ENCODE measurements at regions not wholly inside any gene's neighbourhood (a gene's known extent, or its start where the extent isn't known, plus 50 kb on each side); places are given as distances from the start of the nearest gene placed in this dataset.

DNA sequence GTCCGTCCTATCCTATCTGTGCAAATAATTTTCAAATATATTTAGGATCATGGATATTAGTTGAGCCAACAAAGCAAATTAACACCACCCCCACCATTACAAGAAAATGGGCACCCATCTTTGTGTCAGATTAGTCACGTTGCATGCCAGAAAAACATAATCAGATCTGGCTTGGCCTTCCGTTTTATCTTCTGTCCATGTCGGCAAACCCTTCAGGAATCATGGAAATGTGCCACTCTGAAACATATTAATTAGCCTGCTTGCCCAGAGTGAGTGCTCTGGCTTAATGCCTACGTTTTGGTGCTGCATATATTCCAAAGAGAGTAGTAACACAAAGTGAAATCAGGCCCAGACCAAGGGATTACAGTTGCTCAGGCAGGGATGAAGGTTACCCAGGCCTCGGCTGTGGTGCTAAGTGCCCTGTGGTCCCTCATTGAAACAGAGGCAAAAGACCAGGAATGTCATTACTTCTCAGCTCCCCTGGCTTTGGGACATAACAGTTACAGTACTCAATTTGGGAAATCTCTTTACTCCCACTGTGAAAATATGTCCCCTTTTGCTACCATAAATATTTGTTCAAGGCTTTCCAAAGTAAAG lies 154.0 kb upstream of the LSM8 start:
- no peak for ATAC-seq
- intact Hi-C loops (cut with DNase I): no loop called here

DNA sequence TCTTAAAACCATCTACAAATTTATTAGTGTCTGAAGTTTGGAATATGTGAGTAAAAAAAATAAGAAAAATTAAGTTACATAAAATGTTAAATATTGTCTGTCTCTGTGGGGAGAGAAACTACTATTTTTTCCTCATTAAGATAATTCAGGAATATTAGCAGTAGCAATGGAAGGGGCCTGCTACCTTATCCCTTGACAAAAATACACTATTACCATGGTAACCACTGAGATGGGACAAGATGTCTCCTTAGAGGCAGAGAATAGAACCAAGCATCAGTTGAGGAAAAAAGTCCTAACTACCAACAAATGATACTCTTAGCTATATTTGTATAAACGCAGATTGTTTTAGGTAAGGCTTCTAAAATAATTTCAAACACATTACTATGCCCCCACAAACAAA lies 150.7 kb upstream of the LSM8 start:
- Histone ChIP-seq H3K27ac (no peak overlapping the region), H3K9me3 (no peaks in the 10 kb centered on the region), H3K27me3 (no peaks in the 10 kb centered on the region), H3K4me1 (no peaks in the 10 kb centered on the region), H3K4me3 (no peak overlapping the region), H3K36me3 (no peaks in the 10 kb centered on the region)
- ATAC-seq (no peak), DNase-seq (no peak)
- intact Hi-C loops (cut with DNase I): no loop called here
- TF ChIP-seq CTCF (IDR thresholded peaks at IDR 0.05): no peak

More for the DNA sequence above, 154.0 kb upstream of the LSM8 start:
- no peak for DNase-seq
- no peaks in the 10 kb centered on the region for H3K9me3 ChIP-seq
- H3K36me3 ChIP-seq: no peaks in the 10 kb centered on the region
- H3K27ac ChIP-seq: no peak overlapping the region
- no peaks in the 10 kb centered on the region for H3K4me1 ChIP-seq
- no peak for TF ChIP-seq CTCF (IDR thresholded peaks at IDR 0.05)
- no peak overlapping the region for H3K4me3 ChIP-seq
- H3K27me3 ChIP-seq: no peaks in the 10 kb centered on the region

DNA sequence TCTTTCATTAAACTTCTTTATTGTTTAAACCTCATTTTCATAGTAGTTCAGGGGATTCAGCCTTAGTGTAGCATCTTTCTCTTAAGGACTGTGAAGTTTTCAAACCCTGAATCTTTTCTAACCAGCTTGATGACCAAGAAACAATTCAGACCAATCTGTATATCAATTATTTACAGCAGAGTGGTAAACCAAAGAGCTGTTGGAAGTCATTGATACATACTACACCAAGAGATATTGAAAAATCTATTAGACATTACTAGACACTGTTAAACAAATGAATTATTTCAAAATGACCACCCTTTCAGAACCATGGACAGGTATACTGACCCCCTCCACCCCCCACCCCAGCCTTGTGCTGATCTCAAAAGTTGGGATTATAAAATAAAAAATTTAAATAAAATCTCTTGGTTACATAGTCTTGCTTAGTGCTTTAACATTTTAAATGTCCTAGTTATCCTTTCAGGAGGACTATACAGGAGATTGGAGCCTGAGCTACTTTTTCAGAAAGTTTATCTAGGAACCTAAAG lies 143.9 kb upstream of the LSM8 start:
- ATAC-seq (no peak), DNase-seq (no peak)
- no peaks in the 10 kb centered on the region for H3K9me3 ChIP-seq
- TF ChIP-seq CTCF (IDR thresholded peaks at IDR 0.05): no peak
- intact Hi-C loops (cut with DNase I): no loop called here
- H3K27me3 ChIP-seq: no peaks in the 10 kb centered on the region
- no peak overlapping the region for H3K4me3 ChIP-seq
- H3K27ac ChIP-seq: no peak overlapping the region
- H3K4me1 ChIP-seq: no peaks in the 10 kb centered on the region
- H3K36me3 ChIP-seq: no peaks in the 10 kb centered on the region

GRCh38 chr7:118040562-118040961 lies 143.4 kb upstream of the LSM8 start:
- no peak for DNase-seq
- Histone ChIP-seq H3K9me3 (no peaks in the 10 kb centered on the region), H3K27me3 (no peaks in the 10 kb centered on the region), H3K4me3 (no peak overlapping the region), H3K4me1 (no peaks in the 10 kb centered on the region), H3K27ac (no peak overlapping the region), H3K36me3 (no peaks in the 10 kb centered on the region)
- ATAC-seq: no peak
- intact Hi-C loops (cut with DNase I): no loop called here
- no peak for TF ChIP-seq CTCF (IDR thresholded peaks at IDR 0.05)

DNA sequence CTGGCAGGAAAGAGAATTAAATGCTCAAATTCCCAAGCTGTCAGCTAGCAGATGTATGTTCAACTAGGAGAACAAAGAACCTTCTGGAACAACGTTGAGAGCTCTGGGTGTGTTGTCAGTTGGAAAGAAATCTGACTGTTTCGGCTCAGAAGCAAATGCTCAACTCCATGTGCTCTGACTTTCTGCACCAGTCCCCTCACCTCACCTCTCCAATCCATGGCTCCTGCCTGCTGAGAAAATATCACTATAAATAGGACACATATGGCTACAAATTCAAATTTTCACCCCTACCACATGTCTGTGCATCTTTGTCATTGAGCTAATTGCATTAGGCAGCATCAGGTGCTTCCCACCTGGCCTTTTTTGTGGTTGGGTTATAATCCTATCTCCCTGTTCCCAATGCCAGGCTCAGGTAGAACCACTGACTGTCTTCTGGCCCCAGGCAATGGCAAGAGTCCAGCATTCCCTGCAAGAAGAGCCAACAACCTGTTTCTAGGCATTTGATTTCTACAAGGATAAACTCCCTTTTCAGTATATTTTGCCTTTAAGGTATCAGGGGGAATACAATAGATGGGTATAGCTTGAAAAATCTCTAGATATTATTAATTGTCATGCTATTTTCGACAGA lies 142.6 kb upstream of the LSM8 start:
- ATAC-seq: no peak
- H3K27ac ChIP-seq: no peak overlapping the region

More for the DNA sequence above, 142.6 kb upstream of the LSM8 start:
- no peak overlapping the region for H3K4me3 ChIP-seq
- no peaks in the 10 kb centered on the region for H3K27me3 ChIP-seq
- no peaks in the 10 kb centered on the region for H3K9me3 ChIP-seq
- no peak for DNase-seq
- TF ChIP-seq CTCF (IDR thresholded peaks at IDR 0.05): no peak
- no peaks in the 10 kb centered on the region for H3K36me3 ChIP-seq
- intact Hi-C loops (cut with DNase I): no loop called here
- no peaks in the 10 kb centered on the region for H3K4me1 ChIP-seq
